ENCODE measurements at regions not wholly inside any gene's neighbourhood (a gene's known extent, or its start where the extent isn't known, plus 50 kb on each side); places are given as distances from the start of the nearest gene placed in this dataset.

GRCh38 chr3:87122766-87123165, 104.3 kb upstream of the CHMP2B start:
- ATAC-seq (no peak), DNase-seq (ENCODE audit: low spot score) (no peak)
- H3F3A ChIP-seq (replicated peaks; ENCODE audit: low read depth) = no peaks in the 10 kb centered on the region
- no peaks in the 10 kb centered on the region; the same call in 2 of the 3 replicates for H3K9me3 Mint-ChIP-seq
- H3K9me2 ChIP-seq (ENCODE audit: insufficient read depth) = no peaks in the 10 kb centered on the region
- H3K27ac Mint-ChIP-seq = no peak overlapping the region
- H3K4me3 ChIP-seq = no peak overlapping the region
- no peaks in the 10 kb centered on the region for H3K27me3 Mint-ChIP-seq (ENCODE audit: insufficient read depth, low read depth, poor library complexity)
- H3K27ac ChIP-seq (ENCODE audit: low read depth) = no peak overlapping the region
- H3K36me3 ChIP-seq (ENCODE audit: insufficient read depth) = no peaks in the 10 kb centered on the region
- H4K20me1 ChIP-seq (replicated peaks; ENCODE audit: insufficient read depth) = no peaks in the 10 kb centered on the region
- TF ChIP-seq CREB1 (CRISPR knock-in tag; IDR thresholded peaks at IDR 0.05; ENCODE audit: low read depth) = no peak
- H3K4me3 Mint-ChIP-seq = no peak overlapping the region
- H2AFZ ChIP-seq = no peak overlapping the region
- no peaks in the 10 kb centered on the region for H3K27me3 ChIP-seq (ENCODE audit: insufficient read depth)
- H3K36me3 Mint-ChIP-seq (ENCODE audit: low read depth) = no peaks in the 10 kb centered on the region
- H3K4me1 Mint-ChIP-seq = peaks cover 10% of the 10 kb centered on the region; the same call in 2 of the 3 replicates
- H3K79me2 ChIP-seq (replicated peaks; ENCODE audit: insufficient read depth) = no peaks in the 10 kb centered on the region
- no peak overlapping the region for H3K4me2 ChIP-seq
- H3K4me1 ChIP-seq (ENCODE audit: insufficient read depth) = 0 out of 2 replicates have a peak, but pooled peaks cover 4% of the 10 kb centered on the region

- no peak overlapping the region for H2AFZ ChIP-seq
- peaks cover 15% of the 10 kb centered on the region; the same call in 2 of the 3 replicates for H3K4me1 Mint-ChIP-seq
- H3K27ac ChIP-seq (ENCODE audit: low read depth) = no peak overlapping the region
- H3F3A ChIP-seq (replicated peaks; ENCODE audit: low read depth) = no peaks in the 10 kb centered on the region
- no peaks in the 10 kb centered on the region for H3K9me2 ChIP-seq (ENCODE audit: insufficient read depth)
- no peak overlapping the region for H3K4me3 Mint-ChIP-seq
- no peaks in the 10 kb centered on the region for H3K36me3 ChIP-seq (ENCODE audit: insufficient read depth)
- H3K4me1 ChIP-seq (ENCODE audit: insufficient read depth) = 0 out of 2 replicates have a peak, but pooled peaks cover 4% of the 10 kb centered on the region
- TF ChIP-seq CREB1 (CRISPR knock-in tag; IDR thresholded peaks at IDR 0.05; ENCODE audit: low read depth) (no peak), ZNF331 (CRISPR knock-in tag; IDR thresholded peaks at IDR 0.05; ENCODE audit: low read depth) (no peak), STAT1 (IDR thresholded peaks at IDR 0.05; ENCODE audit: unreplicated experiment) (no peak), EZH2 (IDR thresholded peaks at IDR 0.05; ENCODE audit: low read depth, unreplicated experiment) (no peak), JUNB (IDR thresholded peaks at IDR 0.05; ENCODE audit: unreplicated experiment) (no peak)
- H3K4me3 ChIP-seq = no peak overlapping the region
- no peaks in the 10 kb centered on the region; the same call in 2 of the 3 replicates for H3K9me3 Mint-ChIP-seq
- DNase-seq (ENCODE audit: low spot score) (no peak), ATAC-seq (no peak)
- H3K36me3 Mint-ChIP-seq (ENCODE audit: low read depth) = no peaks in the 10 kb centered on the region
- no peaks in the 10 kb centered on the region for H3K27me3 Mint-ChIP-seq (ENCODE audit: insufficient read depth, low read depth, poor library complexity)
- H3K27me3 ChIP-seq (ENCODE audit: insufficient read depth) = no peaks in the 10 kb centered on the region
- H3K27ac Mint-ChIP-seq = no peak overlapping the region
- no peak overlapping the region for H3K4me2 ChIP-seq
- no peaks in the 10 kb centered on the region for H4K20me1 ChIP-seq (replicated peaks; ENCODE audit: insufficient read depth)
- no peaks in the 10 kb centered on the region for H3K79me2 ChIP-seq (replicated peaks; ENCODE audit: insufficient read depth)
These were observed 105.3 kb upstream of the CHMP2B start for GRCh38 chr3:87121856-87122255.

DNA sequence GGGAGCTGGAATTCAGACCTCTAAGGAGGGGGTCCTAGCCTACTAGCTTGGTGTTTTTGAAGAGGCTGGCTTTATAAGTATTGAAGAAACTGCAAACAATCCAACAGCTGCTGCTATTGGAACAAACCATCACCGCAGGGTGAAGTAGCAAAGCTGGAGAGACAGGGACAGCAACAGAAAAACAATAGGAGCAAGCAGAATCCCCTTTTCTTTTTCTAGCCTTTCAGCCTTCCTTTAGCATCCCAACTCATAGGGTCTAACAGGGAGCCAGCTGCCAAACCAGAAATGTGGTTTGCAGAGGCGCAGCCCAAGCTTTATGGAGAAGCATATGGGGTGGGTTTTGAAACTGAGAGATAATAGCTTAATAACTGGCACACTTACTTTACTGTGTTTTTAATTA, 106.2 kb upstream of the CHMP2B start:
- H3K4me2 ChIP-seq = no peak overlapping the region
- peak overlapping the region; percentile 38 for H2AFZ ChIP-seq
- H3K36me3 ChIP-seq (ENCODE audit: insufficient read depth) = no peaks in the 10 kb centered on the region
- H3K4me1 Mint-ChIP-seq = peaks cover 17% of the 10 kb centered on the region; the same call in 2 of the 3 replicates
- no peaks in the 10 kb centered on the region for H3K27me3 Mint-ChIP-seq (ENCODE audit: insufficient read depth, low read depth, poor library complexity)
- H4K20me1 ChIP-seq (replicated peaks; ENCODE audit: insufficient read depth) = no peaks in the 10 kb centered on the region
- no peaks in the 10 kb centered on the region; the same call in 2 of the 3 replicates for H3K9me3 Mint-ChIP-seq
- H3K36me3 Mint-ChIP-seq (ENCODE audit: low read depth) = no peaks in the 10 kb centered on the region
- TF ChIP-seq EZH2phosphoT487 (IDR thresholded peaks at IDR 0.05; ENCODE audit: unreplicated experiment) = no peak
- no peak for TF ChIP-seq EZH2 (IDR thresholded peaks at IDR 0.05; ENCODE audit: low read depth, unreplicated experiment)
- no peak for TF ChIP-seq ZNF114 (CRISPR knock-in tag; IDR thresholded peaks at IDR 0.05)
- TF ChIP-seq JUNB (IDR thresholded peaks at IDR 0.05; ENCODE audit: unreplicated experiment) = no peak
- TF ChIP-seq CREB1 (CRISPR knock-in tag; IDR thresholded peaks at IDR 0.05; ENCODE audit: low read depth) = no peak
- ATAC-seq = peak; percentile 93
- H3K27ac ChIP-seq (ENCODE audit: low read depth) = no peak overlapping the region
- no peaks in the 10 kb centered on the region for H3K27me3 ChIP-seq (ENCODE audit: insufficient read depth)
- no peaks in the 10 kb centered on the region for H3K79me2 ChIP-seq (replicated peaks; ENCODE audit: insufficient read depth)
- no peaks in the 10 kb centered on the region for H3K9me2 ChIP-seq (ENCODE audit: insufficient read depth)
- H3F3A ChIP-seq (replicated peaks; ENCODE audit: low read depth) = no peaks in the 10 kb centered on the region
- no peak overlapping the region for H3K4me3 Mint-ChIP-seq
- no peak overlapping the region for H3K4me3 ChIP-seq
- peak; percentile 59 for DNase-seq (ENCODE audit: low spot score)
- H3K4me1 ChIP-seq (ENCODE audit: insufficient read depth) = peaks cover 10% of the 10 kb centered on the region; the same call in 1 of the 2 replicates
- no peak overlapping the region; the same call in 1 of the 2 replicates for H3K27ac Mint-ChIP-seq
